SK-N-SH (cell line): ENCODE measurements at regions not wholly inside any gene's neighbourhood (a gene's known extent, or its start where the extent isn't known, plus 50 kb on each side); places are given as distances from the start of the nearest gene placed in this dataset.

ENCODE experiments used
- CTCF ChIA-PET: fragments of 300-600, 350-600 bp; formaldehyde crosslinking; extraction: SDS; loops from one replicate; lab custom pipeline; 2021; lab: Yijun Ruan, JAX
- POLR2A ChIA-PET: fragments of 350-600 bp; sonication (Branson Sonifier 250); formaldehyde crosslinking; extraction: SDS; loops from one replicate; lab custom pipeline; 2020; ENCODE audit warnings: antibody characterized with exemption, inconsistent platforms; lab: Yijun Ruan, JAX
- DNase-seq: peaks from one replicate; pipeline ENCODE4 v3.0.0; 2012
- H2AFZ ChIP-seq: fragments of 200-600 bp; sonication (generic); 2 replicates; pipeline ENCODE4 v1.8.1; 2016; ENCODE audit warnings: antibody characterized with exemption, mild to moderate bottlenecking, low read depth
- H3F3A ChIP-seq: fragments of 200-600 bp; sonication (generic); replicated peaks from 2 replicates; pipeline ENCODE3; 2016; ENCODE audit warnings: antibody characterized with exemption, mild to moderate bottlenecking; ENCODE audit not compliant: insufficient read depth
- H3K27ac ChIP-seq, 2 experiments: fragments of 200-500 bp in 1 of 2; fragments of 200-600 bp in 1 of 2; sonication (Bioruptor generic) in 1 of 2; sonication (generic), shearing (Covaris generic) in 1 of 2; 2 replicates each; pipeline versions ENCODE4 v1.5.1 to v1.6.1; 2014 to 2016; ENCODE audit warnings: low read depth in 2 of 2, inconsistent platforms in 1 of 2, low read length in 1 of 2, mild to moderate bottlenecking in 1 of 2, mixed read lengths in 1 of 2
- H3K27me3 ChIP-seq: fragments of 200-600 bp; sonication (generic), shearing (Covaris generic); 2 replicates; pipeline ENCODE4 v1.6.1; 2016; ENCODE audit warnings: mixed run types; ENCODE audit not compliant: insufficient read depth
- H3K36me3 ChIP-seq, 2 experiments: fragments of 200-500 bp in 1 of 2; fragments of 200-600 bp in 1 of 2; sonication (Bioruptor generic) in 1 of 2; sonication (generic) in 1 of 2; replicated peaks in 1 of 2; 2 replicates each; pipeline versions ENCODE3 to v1.5.1; 2014 to 2016; ENCODE audit warnings: low read length in 1 of 2, mild to moderate bottlenecking in 1 of 2; ENCODE audit not compliant: insufficient read depth in 2 of 2, control insufficient read depth in 1 of 2
- H3K4me1 ChIP-seq, 2 experiments: fragments of 200-500 bp in 1 of 2; fragments of 200-600 bp in 1 of 2; sonication (Bioruptor generic) in 1 of 2; sonication (generic), shearing (Covaris generic) in 1 of 2; 2 replicates each; pipeline versions ENCODE4 v1.5.1 to v1.6.1; 2014 to 2016; ENCODE audit warnings: low read depth in 1 of 2, low read length in 1 of 2, mixed run types in 1 of 2; ENCODE audit not compliant: insufficient read depth in 2 of 2, control insufficient read depth in 1 of 2
- H3K4me2 ChIP-seq: fragments of 200-600 bp; sonication (generic), shearing (Covaris generic); 2 replicates; pipeline ENCODE4 v1.6.1; 2017; ENCODE audit warnings: mixed run types
- H3K4me3 ChIP-seq, 2 experiments: fragments of 200-500 bp in 1 of 2; fragments of 200-600 bp in 1 of 2; sonication (Bioruptor generic) in 1 of 2; sonication (generic), shearing (Covaris generic) in 1 of 2; 2 replicates each; pipeline versions ENCODE4 v1.5.1 to v1.8.1; 2014 to 2016; ENCODE audit warnings: low read depth in 2 of 2, inconsistent platforms in 1 of 2, low read length in 1 of 2, mild to moderate bottlenecking in 1 of 2, mixed read lengths in 1 of 2, moderate library complexity in 1 of 2
- H3K79me2 ChIP-seq: fragments of 200-600 bp; sonication (generic); 2 replicates; pipeline ENCODE4 v1.8.1; 2017; ENCODE audit warnings: mild to moderate bottlenecking; ENCODE audit not compliant: insufficient read depth
- H3K9ac ChIP-seq: fragments of 200-600 bp; sonication (generic); 2 replicates; pipeline ENCODE4 v1.6.1; 2017; ENCODE audit warnings: mixed run types
- H3K9me2 ChIP-seq: fragments of 200-600 bp; sonication (generic); 2 replicates; pipeline ENCODE4 v1.6.1; 2017; ENCODE audit warnings: mixed run types
- H3K9me3 ChIP-seq: fragments of 200-600 bp; sonication (generic); 2 replicates; pipeline ENCODE4 v1.6.1; 2017; ENCODE audit warnings: mixed run types, mild to moderate bottlenecking, moderate library complexity
- H4K20me1 ChIP-seq: fragments of 200-600 bp; sonication (generic); 2 replicates; pipeline ENCODE4 v1.6.1; 2017; ENCODE audit warnings: mild to moderate bottlenecking, mixed run types; ENCODE audit not compliant: insufficient read depth
- ELF1 ChIP-seq: IDR thresholded peaks from 2 replicates; pipeline ENCODE4 v1.4.0; 2012
- EZH2phosphoT487 ChIP-seq: fragments of 200-600 bp; sonication (generic); IDR thresholded peaks from 2 replicates; pipeline ENCODE4 v1.6.1; 2017; ENCODE audit warnings: low read depth, mixed run types, mild to moderate bottlenecking, antibody characterized with exemption, moderate library complexity, borderline replicate concordance
- FOSL2 ChIP-seq: IDR thresholded peaks from 2 replicates; pipeline ENCODE4 v1.4.0; 2012; ENCODE audit warnings: low read depth, mild to moderate bottlenecking, moderate library complexity, borderline replicate concordance
- FOXJ3 ChIP-seq: sonication (generic); formaldehyde crosslinking; IDR thresholded peaks from 2 replicates; pipeline ENCODE4 v1.5.1; 2020; ENCODE audit warnings: mild to moderate bottlenecking, missing genetic modification reagents
- FOXM1 ChIP-seq: IDR thresholded peaks from 2 replicates; pipeline ENCODE4 v1.4.0; 2012; ENCODE audit warnings: low read depth, mild to moderate bottlenecking
- GABPA ChIP-seq: IDR thresholded peaks from 2 replicates; pipeline ENCODE4 v1.4.0; 2012; ENCODE audit warnings: low read depth, mild to moderate bottlenecking
- GATA2 ChIP-seq: sonication (generic); formaldehyde crosslinking; IDR thresholded peaks from 2 replicates; pipeline ENCODE4 v1.5.0; 2020; ENCODE audit warnings: mild to moderate bottlenecking, missing genetic modification reagents
- IRF3 ChIP-seq: fragments of 150-350 bp; IDR thresholded peaks from 2 replicates; pipeline ENCODE4 v1.6.1; 2016; ENCODE audit warnings: mild to moderate bottlenecking, low read depth, low read length
- MEF2A ChIP-seq: IDR thresholded peaks from 2 replicates; pipeline ENCODE4 v1.4.0; 2012; ENCODE audit warnings: low read depth, borderline replicate concordance
- MXI1 ChIP-seq: IDR thresholded peaks from 2 replicates; pipeline ENCODE4 v1.6.1; 2012; ENCODE audit warnings: mild to moderate bottlenecking, low read depth, low read length, improper control_type of control experiment
- RFX5 ChIP-seq: IDR thresholded peaks from 2 replicates; pipeline ENCODE4 v1.6.1; 2012; ENCODE audit warnings: mild to moderate bottlenecking, improper control_type of control experiment, low read length
- TEAD4 ChIP-seq: IDR thresholded peaks from 2 replicates; pipeline ENCODE4 v1.4.0; 2012; ENCODE audit warnings: mild to moderate bottlenecking, borderline replicate concordance; ENCODE audit not compliant: insufficient read depth
- YY1 ChIP-seq: IDR thresholded peaks from 2 replicates; pipeline ENCODE4 v1.4.0; 2012; ENCODE audit warnings: low read depth, mild to moderate bottlenecking
- WGBS: methylation state at CpG from one replicate; pipeline ENCODE4 v1.1.6; 2017; ENCODE audit warnings: low lambda C conversion rate; 5-methylcytosine and 5-hydroxymethylcytosine counted together
- TF ChIP-seq, protein P1 (sequence below): IDR thresholded peaks from 2 replicates; pipeline ENCODE4 v1.4.0; 2012; ENCODE audit warnings: low read depth
- TF ChIP-seq, protein P2 (sequence below): IDR thresholded peaks from 2 replicates; pipeline ENCODE4; 2012
- TF ChIP-seq, protein P3 (sequence below): fragments of 150-350 bp; IDR thresholded peaks from 2 replicates; pipeline ENCODE4 v1.6.1; 2017; ENCODE audit warnings: antibody characterized with exemption, low read length, low read depth, borderline replicate concordance

DNA sequence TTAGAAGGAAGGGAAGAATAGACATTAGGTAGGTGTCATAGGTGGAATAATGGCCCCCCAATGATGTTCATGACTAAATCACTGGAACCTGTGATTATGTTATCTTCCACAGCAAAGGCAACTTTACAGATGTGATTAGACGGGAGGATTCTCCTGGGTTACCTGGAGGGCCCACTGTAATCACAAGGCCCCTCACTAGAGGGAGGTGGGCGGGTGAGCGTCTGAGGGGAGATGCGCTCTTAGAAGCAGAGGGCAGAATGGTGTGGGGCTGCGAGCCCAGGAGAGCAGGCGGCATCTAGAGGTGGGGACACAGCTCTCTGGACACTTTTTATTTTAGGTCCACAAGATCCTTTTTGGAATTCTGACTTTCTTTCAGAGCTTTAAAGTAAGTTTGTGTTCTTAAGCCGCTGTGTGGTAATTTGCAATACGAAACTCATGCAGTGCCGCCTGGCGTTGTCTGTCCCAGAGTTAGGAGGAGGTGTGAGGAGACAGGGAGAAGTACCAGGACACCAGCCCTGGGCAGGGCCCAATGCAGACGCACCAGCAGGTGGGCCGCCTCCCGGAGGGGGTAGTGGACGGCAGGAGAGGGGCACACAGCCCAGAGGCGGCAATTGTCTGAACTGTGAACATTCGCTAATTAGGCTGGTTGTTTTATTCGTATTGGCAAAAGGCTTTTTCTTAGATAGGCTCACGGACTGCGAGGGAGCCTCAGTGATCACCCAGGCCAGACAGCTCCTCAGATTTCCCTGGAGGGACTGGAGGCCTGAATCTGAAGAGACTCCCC is 51.1 kb upstream of the FANCC start:
- TF ChIP-seq ELF1 (no peak), MEF2A (no peak), EZH2phosphoT487 (no peak), FOXM1 (no peak), YY1 (no peak), GATA2 (CRISPR knock-in tag) (no peak), IRF3 (no peak), MXI1 (no peak), GABPA (no peak), FOXJ3 (CRISPR knock-in tag) (no peak), RFX5 (no peak), TEAD4 (no peak), FOSL2 (no peak)
- TF ChIP-seq, protein P1, sequence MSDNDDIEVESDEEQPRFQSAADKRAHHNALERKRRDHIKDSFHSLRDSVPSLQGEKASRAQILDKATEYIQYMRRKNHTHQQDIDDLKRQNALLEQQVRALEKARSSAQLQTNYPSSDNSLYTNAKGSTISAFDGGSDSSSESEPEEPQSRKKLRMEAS = no peak
- TF ChIP-seq, protein P2, sequence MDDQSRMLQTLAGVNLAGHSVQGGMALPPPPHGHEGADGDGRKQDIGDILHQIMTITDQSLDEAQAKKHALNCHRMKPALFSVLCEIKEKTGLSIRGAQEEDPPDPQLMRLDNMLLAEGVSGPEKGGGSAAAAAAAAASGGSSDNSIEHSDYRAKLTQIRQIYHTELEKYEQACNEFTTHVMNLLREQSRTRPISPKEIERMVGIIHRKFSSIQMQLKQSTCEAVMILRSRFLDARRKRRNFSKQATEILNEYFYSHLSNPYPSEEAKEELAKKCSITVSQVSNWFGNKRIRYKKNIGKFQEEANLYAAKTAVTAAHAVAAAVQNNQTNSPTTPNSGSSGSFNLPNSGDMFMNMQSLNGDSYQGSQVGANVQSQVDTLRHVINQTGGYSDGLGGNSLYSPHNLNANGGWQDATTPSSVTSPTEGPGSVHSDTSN = no peak
- TF ChIP-seq, protein P3, sequence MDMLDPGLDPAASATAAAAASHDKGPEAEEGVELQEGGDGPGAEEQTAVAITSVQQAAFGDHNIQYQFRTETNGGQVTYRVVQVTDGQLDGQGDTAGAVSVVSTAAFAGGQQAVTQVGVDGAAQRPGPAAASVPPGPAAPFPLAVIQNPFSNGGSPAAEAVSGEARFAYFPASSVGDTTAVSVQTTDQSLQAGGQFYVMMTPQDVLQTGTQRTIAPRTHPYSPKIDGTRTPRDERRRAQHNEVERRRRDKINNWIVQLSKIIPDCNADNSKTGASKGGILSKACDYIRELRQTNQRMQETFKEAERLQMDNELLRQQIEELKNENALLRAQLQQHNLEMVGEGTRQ = no peak
- H4K20me1 ChIP-seq = no peaks in the 10 kb centered on the region
- H3K9me2 ChIP-seq = no peaks in the 10 kb centered on the region
- no peak overlapping the region for H3K4me3 ChIP-seq
- H3K9me3 ChIP-seq = no peaks in the 10 kb centered on the region
- no peak for DNase-seq
- WGBS = 92% methylated on average over 16 of the region's 19 CpGs
- H3K79me2 ChIP-seq = no peaks in the 10 kb centered on the region
- ChIA-PET CTCF (no interaction called here), POLR2A (no interaction called here)
- H3K36me3 ChIP-seq = no peaks in the 10 kb centered on the region
- no peak overlapping the region for H3K9ac ChIP-seq
- no peak overlapping the region for H2AFZ ChIP-seq
- no peak overlapping the region for H3K27ac ChIP-seq
- no peaks in the 10 kb centered on the region; the same call in 1 of the 2 replicates for H3K27me3 ChIP-seq
- H3F3A ChIP-seq = no peaks in the 10 kb centered on the region
- H3K4me1 ChIP-seq = peaks cover 7 to 15% of the 10 kb centered on the region in 2 experiments; a peak in 3 of 4 replicates
- H3K4me2 ChIP-seq = no peak overlapping the region
